CD8-positive, alpha-beta memory T cell (primary cell): ENCODE measurements at regions not wholly inside any gene's neighbourhood (a gene's known extent, or its start where the extent isn't known, plus 50 kb on each side); places are given as distances from the start of the nearest gene placed in this dataset.
A peak's percentile ranks its signal among the peaks of the same experiment; 100 is the strongest.

Source experiments
- CTCF ChIA-PET: fragments of 350-600 bp; sonication (Branson Sonifier 250); formaldehyde crosslinking; loops from one replicate; lab custom pipeline; 2021; ENCODE audit warnings: antibody characterized with exemption; lab: Charles Lee
- POLR2A ChIA-PET: fragments of 350-600 bp; sonication (Branson Sonifier 250); formaldehyde crosslinking; loops from one replicate; lab custom pipeline; 2021; ENCODE audit warnings: antibody characterized with exemption; lab: Charles Lee
- DNase-seq, 5 donors: peaks; one replicate each; pipeline versions ENCODE4 v3.0.0 to v3.0.0-alpha.2; 2020 to 2022; ENCODE audit warnings: mixed read lengths in 1 of 5
- H3K27ac ChIP-seq: one replicate; pipeline ENCODE4 v1.7.0; 2013; ENCODE audit warnings: low read depth, mild to moderate bottlenecking, low read length, moderate library complexity
- H3K27me3 ChIP-seq: 2 replicates; pipeline ENCODE4 v1.7.0; 2013; ENCODE audit warnings: low read length, mild to moderate bottlenecking; ENCODE audit not compliant: insufficient read depth, poor library complexity, severe bottlenecking
- H3K36me3 ChIP-seq: 2 replicates; pipeline ENCODE4 v1.7.0; 2013; ENCODE audit warnings: mild to moderate bottlenecking, low read length, moderate library complexity; ENCODE audit not compliant: insufficient read depth
- H3K4me1 ChIP-seq: 2 replicates; pipeline ENCODE4 v1.7.0; 2013; ENCODE audit warnings: mild to moderate bottlenecking, low read length, moderate library complexity; ENCODE audit not compliant: insufficient read depth
- H3K4me3 ChIP-seq: 2 replicates; pipeline ENCODE4 v1.7.0; 2013; ENCODE audit warnings: mild to moderate bottlenecking, low read length
- H3K9me3 ChIP-seq: 2 replicates; pipeline ENCODE4 v1.7.0; 2013; ENCODE audit warnings: mild to moderate bottlenecking, low read length
- H3K27ac Mint-ChIP-seq, 8 donors: one replicate each; pipeline ENCODE4 v1.8.0; 2020 to 2021; ENCODE audit warnings: mixed read lengths in 8 of 8, mild to moderate bottlenecking in 6 of 8, inconsistent platforms in 3 of 8, moderate library complexity in 3 of 8
- H3K27me3 Mint-ChIP-seq, 2 donors: one replicate each; pipeline ENCODE4 v1.8.0; 2020 to 2021; ENCODE audit warnings: mixed read lengths in 2 of 2, mild to moderate bottlenecking in 1 of 2, moderate library complexity in 1 of 2
- H3K36me3 Mint-ChIP-seq, 3 donors: one replicate each; pipeline ENCODE4 v1.8.0; 2020 to 2021; ENCODE audit warnings: mixed read lengths in 3 of 3, inconsistent platforms in 1 of 3, mild to moderate bottlenecking in 1 of 3
- H3K4me1 Mint-ChIP-seq, 3 donors: one replicate each; pipeline ENCODE4 v1.8.0; 2020 to 2021; ENCODE audit warnings: mixed read lengths in 3 of 3, inconsistent platforms in 1 of 3, mild to moderate bottlenecking in 1 of 3
- H3K4me3 Mint-ChIP-seq, 7 donors: one replicate each; pipeline ENCODE4 v1.8.0; 2020 to 2021; ENCODE audit warnings: mixed read lengths in 7 of 7, mild to moderate bottlenecking in 6 of 7, moderate library complexity in 4 of 7, inconsistent platforms in 2 of 7
- H3K9me3 Mint-ChIP-seq, 5 donors: one replicate each; pipeline ENCODE4 v1.8.0; 2020 to 2022; ENCODE audit warnings: mixed read lengths in 5 of 5, mild to moderate bottlenecking in 3 of 5, moderate library complexity in 2 of 5, inconsistent platforms in 1 of 5

DNA sequence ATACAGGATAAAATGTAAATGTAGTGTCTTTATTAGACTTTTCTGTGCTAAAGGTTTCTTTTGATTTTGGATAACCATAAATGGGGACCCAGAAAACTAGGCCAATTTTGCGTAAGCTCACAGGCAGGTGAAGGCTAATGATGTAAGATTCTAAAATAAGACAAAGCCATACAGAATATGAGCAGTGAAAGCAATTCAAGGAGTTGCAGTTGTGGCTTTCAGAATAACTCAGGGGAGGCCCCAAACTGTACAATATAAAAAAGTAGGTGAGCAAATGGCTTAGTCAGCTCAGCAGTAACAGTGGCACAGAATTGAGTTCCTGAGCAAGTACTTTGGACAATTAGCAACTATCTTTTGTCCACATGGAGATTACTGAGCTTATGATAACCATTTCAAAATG is 81.7 kb upstream of the NRP1 start:
- CTCF ChIA-PET: no interaction called here
- H3K36me3 ChIP-seq: no peaks in the 10 kb centered on the region
- no peaks in the 10 kb centered on the region for H3K27me3 ChIP-seq
- no peaks in the 10 kb centered on the region for H3K4me1 ChIP-seq
- no peak overlapping the region for H3K4me3 ChIP-seq
- no peaks in the 10 kb centered on the region for H3K9me3 ChIP-seq
- no peak overlapping the region for H3K4me3 Mint-ChIP-seq
- peaks cover 0 to 7% (median 0%) of the 10 kb centered on the region in 5 donors for H3K9me3 Mint-ChIP-seq
- H3K36me3 Mint-ChIP-seq: no peaks in the 10 kb centered on the region
- H3K4me1 Mint-ChIP-seq: peaks cover 0 to 4% (median 0%) of the 10 kb centered on the region in 3 donors
- no peak overlapping the region for H3K27ac Mint-ChIP-seq
- H3K27me3 Mint-ChIP-seq: peaks cover 8 to 11% of the 10 kb centered on the region in 2 donors
- POLR2A ChIA-PET: no interaction called here
- H3K27ac ChIP-seq: no peak overlapping the region
- no peak for DNase-seq

DNA sequence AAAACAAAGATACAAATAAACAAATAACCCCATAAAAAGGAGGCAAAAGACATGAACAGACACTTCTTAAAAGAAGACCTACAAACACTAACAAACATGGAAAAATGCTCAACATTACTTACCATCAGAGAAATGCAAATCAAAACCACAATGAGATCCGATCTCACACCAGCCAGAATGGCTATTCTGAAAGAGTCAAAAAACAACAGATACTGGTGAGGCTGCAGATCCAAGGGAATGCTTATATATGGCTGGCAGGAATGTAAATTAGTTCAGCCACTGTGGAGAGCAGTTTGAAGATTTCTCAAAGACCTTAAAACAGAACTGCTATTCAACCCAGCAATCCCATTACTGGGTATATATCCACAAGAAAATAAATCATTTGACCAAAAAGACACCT is 80.4 kb upstream of the NRP1 start:
- CTCF ChIA-PET: no interaction called here
- no peak for DNase-seq

DNA sequence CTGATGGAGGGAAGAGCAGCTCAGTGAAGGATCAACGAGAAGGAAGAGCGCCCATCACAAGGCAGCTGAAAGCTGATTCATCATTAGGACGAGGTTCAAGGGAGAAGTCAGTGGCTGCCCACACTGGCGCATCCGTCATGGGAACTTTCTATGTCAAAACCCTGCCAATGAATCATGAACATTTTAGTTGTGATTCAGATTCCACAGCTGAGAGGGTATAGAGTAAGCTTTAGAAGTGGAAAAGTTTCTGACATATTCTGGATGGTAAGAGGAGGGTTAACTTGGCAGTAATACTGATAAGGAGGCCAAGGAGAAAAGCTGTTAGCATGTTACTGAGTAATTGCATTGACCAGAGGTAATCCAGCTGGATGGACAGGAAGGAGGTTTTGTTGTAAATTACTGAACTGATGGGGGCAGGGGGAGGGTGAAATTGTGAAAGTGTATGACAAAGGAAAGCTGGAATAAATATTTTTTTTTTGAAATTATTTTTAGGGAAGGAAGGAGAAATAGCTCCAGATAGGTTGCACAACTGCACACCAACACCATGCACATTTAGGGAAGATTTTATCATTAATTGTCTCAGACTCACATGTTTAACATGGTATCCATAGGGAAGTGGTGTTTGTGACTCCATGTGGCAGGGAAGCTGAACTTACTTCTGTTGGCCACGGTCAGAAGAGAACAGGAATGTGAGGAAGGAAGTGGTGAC is 78.3 kb upstream of the NRP1 start:
- no peaks in the 10 kb centered on the region for H3K4me1 Mint-ChIP-seq
- Histone ChIP-seq H3K4me3 (no peak overlapping the region), H3K9me3 (no peaks in the 10 kb centered on the region), H3K36me3 (no peaks in the 10 kb centered on the region), H3K4me1 (no peaks in the 10 kb centered on the region), H3K27me3 (no peaks in the 10 kb centered on the region), H3K27ac (no peak overlapping the region)
- CTCF ChIA-PET: no interaction called here
- DNase-seq: no peak
- H3K9me3 Mint-ChIP-seq: peaks cover 0 to 7% (median 0%) of the 10 kb centered on the region in 5 donors
- POLR2A ChIA-PET: no interaction called here
- H3K36me3 Mint-ChIP-seq: no peaks in the 10 kb centered on the region
- no peak overlapping the region for H3K4me3 Mint-ChIP-seq
- H3K27me3 Mint-ChIP-seq: peaks cover 12 to 18% of the 10 kb centered on the region in 2 donors
- H3K27ac Mint-ChIP-seq: no peak overlapping the region

More for the DNA sequence above, 80.4 kb upstream of the NRP1 start:
- Histone ChIP-seq H3K27me3 (no peaks in the 10 kb centered on the region), H3K27ac (no peak overlapping the region), H3K4me3 (no peak overlapping the region), H3K36me3 (no peaks in the 10 kb centered on the region), H3K9me3 (no peaks in the 10 kb centered on the region), H3K4me1 (no peaks in the 10 kb centered on the region)
- peaks cover 0 to 7% (median 0%) of the 10 kb centered on the region in 5 donors for H3K9me3 Mint-ChIP-seq
- H3K36me3 Mint-ChIP-seq: no peaks in the 10 kb centered on the region
- POLR2A ChIA-PET: no interaction called here
- no peak overlapping the region for H3K4me3 Mint-ChIP-seq
- H3K4me1 Mint-ChIP-seq: peaks cover 0 to 1% (median 0%) of the 10 kb centered on the region in 3 donors
- peaks cover 8 to 17% of the 10 kb centered on the region in 2 donors for H3K27me3 Mint-ChIP-seq
- H3K27ac Mint-ChIP-seq: no peak overlapping the region

DNA sequence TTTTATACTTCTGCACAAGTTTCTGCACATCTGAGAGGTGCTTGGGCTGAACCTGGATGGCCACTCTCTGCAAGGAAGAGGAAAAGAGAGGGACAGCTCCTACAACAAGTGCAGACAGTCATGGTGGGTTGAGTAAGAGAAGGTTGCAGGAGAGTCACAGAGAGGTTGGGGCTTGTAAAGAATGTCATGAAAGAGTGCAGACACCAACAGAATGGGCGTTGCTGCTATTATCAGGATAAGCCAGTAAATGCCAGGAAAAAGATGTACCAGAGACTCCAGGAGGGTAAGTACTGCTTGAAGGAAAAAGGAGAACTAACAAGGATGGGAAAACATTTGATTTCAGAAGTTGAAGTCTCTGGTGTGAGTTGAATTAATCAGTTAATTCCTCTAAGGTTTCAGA is 77.8 kb upstream of the NRP1 start:
- Mint-ChIP-seq H3K4me1 (no peaks in the 10 kb centered on the region), H3K27ac (no peak overlapping the region), H3K9me3 (peaks cover 0 to 7% (median 0%) of the 10 kb centered on the region in 5 donors), H3K27me3 (peaks cover 12 to 23% of the 10 kb centered on the region in 2 donors), H3K36me3 (no peaks in the 10 kb centered on the region), H3K4me3 (no peak overlapping the region)
- H3K36me3 ChIP-seq: no peaks in the 10 kb centered on the region
- ChIA-PET CTCF (no interaction called here), POLR2A (no interaction called here)
- DNase-seq: no peak
- no peaks in the 10 kb centered on the region for H3K27me3 ChIP-seq
- H3K4me1 ChIP-seq: no peaks in the 10 kb centered on the region
- no peak overlapping the region for H3K27ac ChIP-seq
- H3K4me3 ChIP-seq: no peak overlapping the region
- no peaks in the 10 kb centered on the region for H3K9me3 ChIP-seq

DNA sequence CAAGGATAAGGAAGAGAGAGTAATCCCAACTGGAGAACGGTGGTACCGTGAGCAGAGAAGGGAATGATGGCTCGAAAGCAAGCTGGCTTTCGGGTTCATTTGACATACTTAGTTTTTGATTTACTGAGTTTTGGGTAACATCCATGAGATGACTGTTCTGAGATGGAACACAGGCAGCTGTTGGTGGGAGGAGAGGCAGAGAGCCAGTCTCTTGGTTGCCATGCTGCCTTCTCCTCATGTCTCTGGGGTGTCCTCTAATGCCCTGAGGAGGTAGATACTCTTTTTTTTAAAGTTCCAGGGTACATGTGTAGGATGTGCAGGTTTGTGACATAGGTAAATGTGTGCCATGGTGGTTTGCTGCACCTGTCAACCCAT is 76.4 kb upstream of the NRP1 start:
- Histone ChIP-seq H3K4me3 (no peak overlapping the region), H3K9me3 (no peaks in the 10 kb centered on the region), H3K27ac (no peak overlapping the region), H3K36me3 (no peaks in the 10 kb centered on the region), H3K4me1 (no peaks in the 10 kb centered on the region), H3K27me3 (no peaks in the 10 kb centered on the region)
- ChIA-PET CTCF (no interaction called here), POLR2A (no interaction called here)
- Mint-ChIP-seq H3K4me1 (no peaks in the 10 kb centered on the region), H3K4me3 (no peak overlapping the region), H3K36me3 (no peaks in the 10 kb centered on the region), H3K27me3 (peaks cover 16 to 31% of the 10 kb centered on the region in 2 donors), H3K27ac (no peak overlapping the region), H3K9me3 (peaks cover 0 to 7% (median 0%) of the 10 kb centered on the region in 5 donors)
- DNase-seq: no peak

DNA sequence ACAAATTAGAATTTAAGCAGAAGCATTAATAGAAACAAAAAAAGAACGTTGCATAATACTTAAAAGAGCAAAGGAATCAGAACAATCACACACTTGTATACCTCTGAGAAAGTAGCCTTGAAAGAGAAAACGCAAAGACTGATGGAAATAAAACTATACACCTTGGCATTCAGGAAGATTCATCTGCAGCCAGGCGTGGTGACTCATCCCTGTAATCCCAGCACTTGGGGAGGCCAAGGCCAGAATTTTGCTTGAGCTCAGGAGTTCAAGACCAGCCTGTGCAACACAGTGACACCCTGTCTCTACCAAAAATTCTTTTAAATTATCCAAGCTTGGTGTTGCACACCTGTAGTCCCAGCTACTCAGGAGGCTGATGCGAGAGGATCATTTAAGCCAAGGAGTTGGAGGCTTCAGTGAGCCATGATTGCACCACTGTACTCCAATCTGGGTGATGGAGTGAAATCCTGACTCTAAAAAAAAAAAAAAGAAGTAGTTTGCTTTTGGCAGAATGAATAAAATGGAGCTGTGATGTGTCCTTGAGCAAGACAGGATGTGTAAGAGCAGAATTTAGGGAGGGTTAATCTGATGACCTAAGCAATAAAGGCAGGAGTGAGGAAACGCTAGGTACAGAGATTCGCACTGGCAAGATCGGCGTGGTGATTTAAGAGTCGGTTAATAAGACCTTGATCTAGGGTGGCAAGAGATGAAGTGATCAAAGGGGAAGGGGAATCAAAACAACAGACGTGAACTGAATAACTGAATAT is 75.8 kb upstream of the NRP1 start:
- no peaks in the 10 kb centered on the region for H3K27me3 ChIP-seq
- no peaks in the 10 kb centered on the region for H3K9me3 ChIP-seq
- Mint-ChIP-seq H3K4me1 (no peaks in the 10 kb centered on the region), H3K27ac (no peak overlapping the region), H3K9me3 (peaks cover 0 to 7% (median 0%) of the 10 kb centered on the region in 5 donors), H3K4me3 (no peak overlapping the region), H3K36me3 (no peaks in the 10 kb centered on the region), H3K27me3 (peaks cover 16 to 34% of the 10 kb centered on the region in 2 donors)
- ChIA-PET POLR2A (no interaction called here), CTCF (no interaction called here)
- no peak for DNase-seq
- no peak overlapping the region for H3K27ac ChIP-seq
- no peaks in the 10 kb centered on the region for H3K36me3 ChIP-seq
- H3K4me3 ChIP-seq: no peak overlapping the region
- no peaks in the 10 kb centered on the region for H3K4me1 ChIP-seq

DNA sequence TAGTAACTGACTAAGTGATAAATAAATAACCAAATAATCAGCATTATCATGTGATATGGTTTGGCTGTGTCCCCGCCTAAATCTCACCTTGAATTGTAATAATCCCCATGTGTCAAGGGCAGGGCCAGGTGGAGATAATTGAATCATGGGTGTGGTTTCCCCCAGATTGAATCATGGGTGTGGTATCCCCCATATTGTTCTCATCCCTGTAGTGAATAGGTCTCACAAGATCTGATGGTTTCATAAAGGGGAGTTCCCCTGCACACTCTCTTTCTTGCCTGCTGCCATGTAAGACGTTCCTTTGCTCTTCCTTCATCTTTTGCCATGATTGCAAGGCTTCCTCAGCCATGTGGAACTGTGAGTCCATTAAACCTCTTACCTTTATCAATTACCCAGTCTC is 72.1 kb upstream of the NRP1 start:
- Mint-ChIP-seq H3K4me1 (no peaks in the 10 kb centered on the region), H3K36me3 (no peaks in the 10 kb centered on the region), H3K4me3 (no peak overlapping the region), H3K27ac (no peak overlapping the region), H3K27me3 (peaks cover 17 to 39% of the 10 kb centered on the region in 2 donors), H3K9me3 (no peaks in the 10 kb centered on the region)
- CTCF ChIA-PET: no interaction called here
- no peak for DNase-seq
- H3K9me3 ChIP-seq: no peaks in the 10 kb centered on the region
- H3K4me3 ChIP-seq: no peak overlapping the region
- H3K36me3 ChIP-seq: no peaks in the 10 kb centered on the region
- POLR2A ChIA-PET: no interaction called here
- no peak overlapping the region for H3K27ac ChIP-seq
- no peaks in the 10 kb centered on the region for H3K27me3 ChIP-seq
- H3K4me1 ChIP-seq: no peaks in the 10 kb centered on the region

DNA sequence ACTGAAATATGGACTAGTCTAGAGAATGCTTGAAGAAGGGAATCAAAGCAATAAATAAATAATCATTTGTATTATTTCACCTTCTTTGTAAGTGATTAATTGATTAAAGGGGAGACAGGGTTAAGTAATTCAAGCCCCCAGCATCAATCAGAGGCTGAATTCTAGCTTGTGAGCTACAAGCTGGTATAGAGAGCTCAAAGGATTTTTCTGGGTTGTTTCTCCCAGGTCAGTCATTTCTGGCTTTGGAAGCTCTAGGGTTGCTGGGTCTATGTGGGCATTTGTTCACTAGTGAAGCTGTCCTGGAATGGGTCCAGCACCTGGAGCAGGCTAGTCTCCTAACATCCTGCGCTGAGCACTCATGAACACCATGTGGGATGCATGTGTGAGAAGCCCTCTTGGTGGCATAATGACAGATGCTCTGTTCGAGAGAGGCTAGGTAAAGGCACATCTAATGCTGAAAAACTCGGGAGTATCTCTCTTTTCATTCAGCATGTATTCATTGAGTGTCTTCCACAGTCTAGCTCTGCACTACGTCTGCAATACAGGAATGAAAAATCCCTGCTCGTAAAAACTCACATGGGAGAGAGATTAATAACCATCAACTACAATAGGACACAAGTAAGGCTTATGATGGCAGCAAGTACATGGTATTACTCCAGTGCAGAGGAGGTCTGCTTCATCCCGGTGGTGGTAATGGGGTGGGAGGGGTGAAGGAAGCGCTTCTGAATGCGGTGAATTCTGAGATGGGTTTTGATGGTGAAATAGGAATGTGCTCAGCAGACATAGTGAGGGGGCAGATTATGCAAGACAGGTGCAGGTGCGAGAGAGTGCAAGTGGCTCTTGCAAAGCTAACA is 68.0 kb upstream of the NRP1 start:
- H3K4me1 Mint-ChIP-seq: no peaks in the 10 kb centered on the region

More for the DNA sequence above, 68.0 kb upstream of the NRP1 start:
- Mint-ChIP-seq H3K4me3 (no peak overlapping the region), H3K9me3 (peaks cover 0 to 5% (median 4%) of the 10 kb centered on the region in 5 donors), H3K36me3 (no peaks in the 10 kb centered on the region), H3K27ac (peak overlapping the region in 1 of 8 donors; percentile 20), H3K27me3 (peaks cover 14 to 26% of the 10 kb centered on the region in 2 donors)
- Histone ChIP-seq H3K27me3 (no peaks in the 10 kb centered on the region), H3K4me3 (no peak overlapping the region), H3K36me3 (no peaks in the 10 kb centered on the region), H3K9me3 (no peaks in the 10 kb centered on the region), H3K4me1 (no peaks in the 10 kb centered on the region), H3K27ac (no peak overlapping the region)
- POLR2A ChIA-PET: no interaction called here
- no peak for DNase-seq
- CTCF ChIA-PET: no interaction called here
